ENCODE measurements at regions not wholly inside any gene's neighbourhood (a gene's known extent, or its start where the extent isn't known, plus 50 kb on each side); places are given as distances from the start of the nearest gene placed in this dataset.
A peak's percentile ranks its signal among the peaks of the same experiment; 100 is the strongest.
"Not testable (repeated sequence)": the region's sequence is repeated elsewhere in the genome, so short reads cannot be mapped to it uniquely, and the experiment has no call there.

DNA sequence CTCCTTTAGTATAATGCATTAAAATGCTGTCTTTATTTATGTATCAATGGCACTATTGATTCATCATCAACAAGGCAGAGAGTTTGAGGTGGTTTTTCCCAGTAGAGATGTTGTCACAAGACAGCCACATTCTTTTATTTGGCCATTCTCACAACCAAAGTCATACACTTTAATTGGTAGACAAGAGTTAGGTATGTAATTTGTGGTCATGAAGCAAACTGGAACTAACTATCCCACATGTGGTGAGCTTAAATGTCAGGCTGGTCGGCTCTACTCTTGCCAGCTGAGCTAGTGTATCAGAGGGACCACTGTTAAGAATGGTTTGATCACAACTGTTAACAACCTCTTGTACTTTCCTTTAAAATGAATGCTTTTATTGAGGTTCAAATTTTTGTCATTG lies 714.6 kb downstream of the CD109 start:
- DNase-seq (ENCODE audit: low read depth), result peak; percentile 67

DNA sequence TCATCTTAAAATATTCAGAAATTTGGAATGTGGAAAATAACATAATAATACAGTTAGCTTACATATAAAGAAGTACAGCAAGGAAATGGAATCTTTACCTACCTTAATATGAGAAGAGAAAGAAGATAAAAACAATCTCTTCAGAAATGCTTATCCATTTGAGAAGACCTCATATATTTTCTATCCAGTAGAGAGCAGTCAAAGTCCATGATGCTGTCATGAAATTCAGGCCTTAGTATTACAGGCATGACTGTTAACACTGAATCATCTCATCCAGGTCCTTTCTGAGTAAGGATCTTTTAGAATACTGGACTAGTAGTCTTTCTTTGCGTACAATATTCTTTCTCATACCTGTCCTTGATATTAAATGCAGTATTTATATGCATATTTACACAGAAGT lies 713.4 kb downstream of the CD109 start:
- peak; percentile 75 for DNase-seq (ENCODE audit: low read depth)

GRCh38 chr6:74408844-74409243 lies 712.8 kb downstream of the CD109 start:
- no peak for DNase-seq (ENCODE audit: low read depth)

- peak; percentile 63 for DNase-seq (ENCODE audit: low read depth)
Measured at GRCh38 chr6:74404366-74404765, 708.4 kb downstream of the CD109 start.

DNA sequence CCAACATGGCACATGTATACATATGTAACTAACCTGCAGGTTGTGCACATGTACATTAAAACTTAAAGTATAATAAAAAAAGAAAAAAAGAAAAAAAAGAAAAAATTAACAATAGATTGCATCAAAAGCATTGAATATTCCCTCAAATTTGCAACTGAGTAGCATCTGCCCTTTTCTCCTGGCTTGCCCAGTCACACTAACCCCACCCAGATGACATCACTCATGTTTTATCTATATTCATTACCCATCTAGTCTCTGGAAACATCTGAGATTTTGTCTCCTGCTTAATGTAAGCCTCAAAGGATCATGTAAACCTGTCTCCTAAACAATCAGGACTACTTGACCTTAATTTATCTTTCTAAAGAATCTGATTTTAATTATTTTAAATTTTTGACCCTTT lies 706.8 kb downstream of the CD109 start:
- no peak for DNase-seq (ENCODE audit: low read depth)

- DNase-seq (ENCODE audit: low read depth), result not testable (repeated sequence)
Measured at GRCh38 chr6:74378437-74378836, 682.4 kb downstream of the CD109 start.

DNA sequence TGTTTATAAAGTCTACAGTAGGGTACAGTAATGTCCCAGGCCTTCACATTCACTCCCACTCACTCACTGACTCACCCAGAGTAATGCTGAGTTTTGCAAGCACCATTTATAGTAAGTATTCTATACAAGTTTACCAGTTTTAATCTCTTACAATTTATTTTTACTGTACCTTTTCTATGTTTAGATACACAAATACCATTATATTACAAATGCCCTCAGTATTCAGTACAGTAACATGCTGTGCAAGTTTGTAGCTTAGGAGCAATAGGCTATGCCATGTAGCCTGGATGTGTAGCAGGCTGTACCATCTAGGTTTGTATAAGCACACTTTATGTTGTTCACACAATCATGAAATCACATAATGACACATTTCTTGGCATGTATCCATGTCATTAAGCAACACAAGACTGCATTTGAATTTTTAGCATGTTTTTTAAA lies 673.6 kb downstream of the CD109 start:
- peak; percentile 66 for DNase-seq (ENCODE audit: low read depth)

GRCh38 chr6:74368746-74369145 lies 672.7 kb downstream of the CD109 start:
- DNase-seq (ENCODE audit: low read depth), result peak; percentile 60

- DNase-seq (ENCODE audit: low read depth), result peak; percentile 49
Measured at GRCh38 chr6:74366634-74367033, 670.6 kb downstream of the CD109 start.

GRCh38 chr6:74362391-74362790 lies 666.4 kb downstream of the CD109 start:
- DNase-seq (ENCODE audit: low read depth), result no peak

DNA sequence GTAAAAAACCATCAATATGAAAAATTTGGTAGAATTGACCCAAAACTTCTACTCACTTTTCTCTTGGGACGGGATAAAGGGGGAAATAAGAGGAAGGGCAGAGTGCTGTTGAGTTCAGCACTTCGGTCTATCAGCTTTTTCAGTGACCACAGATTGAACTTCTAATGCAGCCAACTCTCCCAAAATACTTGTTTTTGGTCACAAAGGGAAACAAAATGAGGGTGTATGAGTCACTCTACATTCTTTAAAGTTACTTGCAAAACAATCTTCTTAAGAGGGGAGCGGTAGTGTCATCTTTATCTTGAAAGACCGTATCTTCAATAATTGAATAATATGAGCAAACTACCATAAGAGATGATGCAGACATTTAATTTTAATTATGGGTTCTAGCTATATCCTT lies 661.3 kb downstream of the CD109 start:
- peak; percentile 77 for DNase-seq (ENCODE audit: low read depth)

- peak; percentile 88 for DNase-seq (ENCODE audit: low read depth)
Measured at GRCh38 chr6:74356391-74356790, 660.4 kb downstream of the CD109 start.

DNA sequence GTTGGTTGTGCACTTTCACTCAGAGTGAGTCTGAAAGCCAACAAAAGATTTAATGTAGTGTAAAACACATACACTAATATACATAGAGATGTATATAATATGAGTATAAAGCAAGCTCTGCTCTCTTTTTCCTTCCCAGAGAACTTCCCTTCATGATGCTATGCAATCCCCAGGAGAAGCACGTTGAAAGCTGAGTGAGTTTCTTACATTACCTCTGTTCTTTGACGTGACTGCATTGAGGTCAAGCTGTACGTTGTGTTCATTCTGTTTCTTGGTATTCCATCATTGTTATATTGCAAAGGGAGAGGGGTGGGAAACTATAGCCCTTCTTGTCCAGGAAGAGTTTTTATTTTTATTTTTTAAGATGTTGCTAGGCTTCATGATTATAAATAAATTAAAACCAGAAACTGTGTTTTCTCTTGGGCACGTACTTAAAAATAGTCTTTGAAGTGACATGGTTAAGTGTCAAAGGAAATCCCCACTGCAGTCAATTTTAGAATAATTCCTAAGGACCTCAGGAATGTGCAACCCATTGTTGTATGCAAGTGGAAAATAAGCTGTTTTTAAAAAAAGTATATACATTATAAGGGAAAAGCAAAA lies 651.0 kb downstream of the CD109 start:
- DNase-seq (ENCODE audit: low read depth), result no peak

GRCh38 chr6:74343804-74344203 lies 647.8 kb downstream of the CD109 start:
- peak; percentile 33 for DNase-seq (ENCODE audit: low read depth)

DNA sequence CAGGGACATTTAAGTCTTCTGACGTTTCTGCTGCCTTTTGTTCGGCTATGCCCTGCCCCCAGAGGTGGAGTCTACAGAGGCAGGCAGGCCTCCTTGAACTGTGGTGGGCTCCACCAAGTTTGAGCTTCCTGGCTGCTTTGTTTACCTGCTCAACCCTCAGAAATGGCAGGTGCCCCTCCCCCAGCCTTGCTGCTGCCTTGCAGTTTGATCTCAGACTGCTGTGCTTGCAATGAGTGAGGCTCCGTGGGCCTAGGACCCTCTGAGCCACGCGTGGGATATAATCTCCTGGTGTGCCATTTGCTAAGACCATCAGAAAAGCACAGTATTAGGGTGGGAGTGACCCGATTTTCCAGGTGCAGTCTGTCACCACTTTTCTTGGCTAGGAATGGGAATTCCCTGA lies 647.3 kb downstream of the CD109 start:
- not testable (repeated sequence) for DNase-seq (ENCODE audit: low read depth)

- no peak for DNase-seq (ENCODE audit: low read depth)
Measured at GRCh38 chr6:74334722-74335121, 638.7 kb downstream of the CD109 start.

GRCh38 chr6:74333406-74333805 lies 637.4 kb downstream of the CD109 start:
- peak; percentile 26 for DNase-seq (ENCODE audit: low read depth)

- no peak for DNase-seq (ENCODE audit: low read depth)
Measured at GRCh38 chr6:74320715-74321114, 624.7 kb downstream of the CD109 start.

DNA sequence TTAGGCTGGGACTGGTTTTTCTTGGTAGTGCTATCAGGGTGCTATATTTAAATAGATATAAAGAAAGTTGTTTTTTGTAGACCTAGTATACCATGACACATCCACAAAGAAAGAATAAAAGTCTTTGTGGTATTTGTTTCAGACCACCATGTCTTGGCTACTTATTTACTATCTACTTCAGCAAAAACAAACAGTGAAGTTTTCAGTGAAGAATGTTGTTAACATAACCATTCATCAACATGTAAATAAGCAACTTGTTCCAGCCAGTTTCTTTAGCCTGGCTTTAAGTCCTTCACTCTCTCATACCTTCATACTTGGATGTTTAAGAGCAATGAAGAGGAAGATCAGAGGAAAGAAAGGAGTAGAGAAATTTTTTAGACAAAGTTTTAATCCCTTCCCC lies 624.1 kb downstream of the CD109 start:
- no peak for DNase-seq (ENCODE audit: low read depth)

DNA sequence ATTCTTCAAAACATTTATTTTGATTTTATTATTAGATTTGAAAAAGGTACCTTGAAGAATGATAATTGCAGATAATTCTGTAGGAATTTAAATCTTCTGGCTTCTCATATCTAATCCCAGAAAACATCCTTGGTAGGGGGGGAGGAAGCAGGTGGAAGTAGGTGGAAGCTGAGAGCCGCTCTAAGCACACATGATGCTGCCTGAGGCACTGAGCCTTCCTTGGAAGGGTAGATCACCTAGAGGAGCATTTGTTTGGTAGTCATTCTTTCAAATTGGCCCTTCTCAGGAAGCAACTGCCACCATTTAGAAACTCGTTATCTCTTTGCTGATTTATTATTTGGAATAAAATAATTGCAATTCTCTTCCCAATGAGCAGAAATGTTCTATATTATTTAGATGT lies 623.3 kb downstream of the CD109 start:
- no peak for DNase-seq (ENCODE audit: low read depth)

GRCh38 chr6:74318738-74319137 lies 622.7 kb downstream of the CD109 start:
- no peak for DNase-seq (ENCODE audit: low read depth)

- DNase-seq (ENCODE audit: low read depth), result no peak
Measured at GRCh38 chr6:74312081-74312480, 616.1 kb downstream of the CD109 start.

- DNase-seq (ENCODE audit: low read depth), result no peak
Measured at GRCh38 chr6:74311431-74311830, 615.4 kb downstream of the CD109 start.

DNA sequence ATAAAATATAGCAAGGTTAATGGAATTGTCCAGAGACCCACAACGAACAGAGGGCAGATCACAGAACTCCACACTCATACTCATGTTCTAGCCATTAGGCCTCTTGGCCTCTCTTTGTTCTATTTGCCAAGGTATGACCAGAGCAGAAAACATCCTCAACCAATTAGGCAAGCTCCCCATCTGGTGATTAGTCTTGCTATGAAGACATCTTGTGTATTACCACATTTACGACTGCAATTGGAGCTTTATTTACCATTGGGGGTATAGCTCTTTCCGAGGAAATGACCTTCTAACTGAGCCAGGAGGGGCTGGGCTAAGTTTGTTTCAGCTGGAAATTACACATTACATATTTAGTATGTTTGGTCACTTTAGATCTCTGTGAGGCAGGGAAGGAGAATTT lies 593.9 kb downstream of the CD109 start:
- no peak for DNase-seq (ENCODE audit: low read depth)

Measured in M059J (cell line).